Liver (tissue), 3 donors: ENCODE measurements at regions not wholly inside any gene's neighbourhood (a gene's known extent, or its start where the extent isn't known, plus 50 kb on each side); places are given as distances from the start of the nearest gene placed in this dataset.

Experiments
- ATF3 ChIP-seq: IDR thresholded peaks from 2 replicates; pipeline ENCODE4 v1.6.1; 2016; ENCODE audit warnings: antibody characterized with exemption
- CTCF ChIP-seq: fragments of 150-350 bp; IDR thresholded peaks from 2 replicates; pipeline ENCODE4 v1.5.1; 2017; ENCODE audit warnings: improper control_type of control experiment, low read depth, low read length; ENCODE audit not compliant: missing input control
- EGR1 ChIP-seq, 2 donors: IDR thresholded peaks; 2 replicates each; pipeline ENCODE4 v1.6.1; 2016 to 2018; ENCODE audit warnings: antibody characterized with exemption in 2 of 2, low read depth in 2 of 2
- FOXA1 ChIP-seq: IDR thresholded peaks from 2 replicates; pipeline ENCODE4 v1.6.1; 2016; ENCODE audit warnings: antibody characterized with exemption
- GABPA ChIP-seq, 2 donors: IDR thresholded peaks in 1 of 2; conservative IDR thresholded peaks in 1 of 2; 2 replicates each; pipeline ENCODE4 v1.6.1; 2016; ENCODE audit warnings: antibody characterized with exemption in 2 of 2, mild to moderate bottlenecking in 1 of 2, moderate library complexity in 1 of 2
- HNF4A ChIP-seq, 2 donors: conservative IDR thresholded peaks; 2 replicates each; pipeline ENCODE4 v1.6.1; 2016; ENCODE audit warnings: antibody characterized with exemption in 2 of 2, mild to moderate bottlenecking in 2 of 2
- JUND ChIP-seq, 2 donors: IDR thresholded peaks; 2 replicates each; pipeline ENCODE4 v1.6.1; 2016; ENCODE audit warnings: antibody characterized with exemption in 2 of 2
- MAX ChIP-seq: IDR thresholded peaks from 2 replicates; pipeline ENCODE4 v1.6.1; 2016; ENCODE audit warnings: antibody characterized with exemption
- NR2F2 ChIP-seq: IDR thresholded peaks from 2 replicates; pipeline ENCODE4 v1.6.1; 2016; ENCODE audit warnings: antibody characterized with exemption
- RAD21 ChIP-seq, 2 donors: IDR thresholded peaks; 2 replicates each; pipeline ENCODE4 v1.6.1; 2016; ENCODE audit warnings: antibody characterized with exemption in 2 of 2, mild to moderate bottlenecking in 2 of 2
- RXRA ChIP-seq, 2 donors: IDR thresholded peaks; 2 replicates each; pipeline ENCODE4 v1.6.1; 2017 to 2018; ENCODE audit warnings: antibody characterized with exemption in 2 of 2, mild to moderate bottlenecking in 1 of 2
- TAF1 ChIP-seq: conservative IDR thresholded peaks from 2 replicates; pipeline ENCODE4 v1.6.1; 2016; ENCODE audit warnings: antibody characterized with exemption, mild to moderate bottlenecking
- YY1 ChIP-seq: IDR thresholded peaks from 2 replicates; pipeline ENCODE4 v1.6.1; 2016; ENCODE audit warnings: antibody characterized with exemption, mild to moderate bottlenecking
- donor health status: healthy.
- donor health status: healthy.

GRCh38 chr10:69712342-69712741 is 82.3 kb downstream of the FAM241B start:
- TF ChIP-seq CTCF = no peak
- no peak for TF ChIP-seq TAF1
- no peak for TF ChIP-seq RAD21 (IDR thresholded peaks at IDR 0.05)
- no peak for TF ChIP-seq ATF3
- TF ChIP-seq HNF4A (conservative IDR thresholded peaks at IDR 0.05) = no peak
- no peak for TF ChIP-seq RXRA (IDR thresholded peaks at IDR 0.05)
- no peak for TF ChIP-seq GABPA (IDR thresholded peaks at IDR 0.05 in 1 of 2, conservative IDR thresholded peaks at IDR 0.05 in 1 of 2)
- no peak for TF ChIP-seq FOXA1
- no peak for TF ChIP-seq JUND (IDR thresholded peaks at IDR 0.05)
- no peak for TF ChIP-seq MAX
- TF ChIP-seq EGR1 (IDR thresholded peaks at IDR 0.05; ENCODE audit: low read depth in 2 of 2) = no peak
- no peak for TF ChIP-seq NR2F2
- TF ChIP-seq YY1 = no peak
